ENCODE measurements at regions not wholly inside any gene's neighbourhood (a gene's known extent, or its start where the extent isn't known, plus 50 kb on each side); places are given as distances from the start of the nearest gene placed in this dataset.

DNA sequence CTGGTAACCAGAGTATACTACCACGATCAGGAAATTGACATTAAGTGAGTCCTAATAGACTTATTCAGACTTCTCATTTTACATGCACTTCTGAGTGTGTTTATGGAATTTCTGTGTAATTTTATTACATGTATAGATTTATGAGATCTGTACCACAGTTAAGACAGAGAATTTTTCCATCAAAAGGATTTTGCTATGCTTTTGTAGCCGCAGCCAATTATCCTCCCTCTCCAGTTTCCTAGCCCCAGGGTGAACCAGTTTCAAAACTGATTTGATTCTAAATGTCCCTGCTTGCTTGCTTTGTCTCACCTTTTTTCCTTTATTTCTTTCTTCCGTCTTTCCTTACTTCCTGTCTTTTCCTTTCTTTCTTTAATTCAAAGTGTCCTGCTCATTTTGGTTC, 661.2 kb upstream of the BCHE start:
- H3K27ac ChIP-seq, result no peak overlapping the region
- TF ChIP-seq ZFX (IDR thresholded peaks at IDR 0.05), result no peak
- TF ChIP-seq, protein P1, sequence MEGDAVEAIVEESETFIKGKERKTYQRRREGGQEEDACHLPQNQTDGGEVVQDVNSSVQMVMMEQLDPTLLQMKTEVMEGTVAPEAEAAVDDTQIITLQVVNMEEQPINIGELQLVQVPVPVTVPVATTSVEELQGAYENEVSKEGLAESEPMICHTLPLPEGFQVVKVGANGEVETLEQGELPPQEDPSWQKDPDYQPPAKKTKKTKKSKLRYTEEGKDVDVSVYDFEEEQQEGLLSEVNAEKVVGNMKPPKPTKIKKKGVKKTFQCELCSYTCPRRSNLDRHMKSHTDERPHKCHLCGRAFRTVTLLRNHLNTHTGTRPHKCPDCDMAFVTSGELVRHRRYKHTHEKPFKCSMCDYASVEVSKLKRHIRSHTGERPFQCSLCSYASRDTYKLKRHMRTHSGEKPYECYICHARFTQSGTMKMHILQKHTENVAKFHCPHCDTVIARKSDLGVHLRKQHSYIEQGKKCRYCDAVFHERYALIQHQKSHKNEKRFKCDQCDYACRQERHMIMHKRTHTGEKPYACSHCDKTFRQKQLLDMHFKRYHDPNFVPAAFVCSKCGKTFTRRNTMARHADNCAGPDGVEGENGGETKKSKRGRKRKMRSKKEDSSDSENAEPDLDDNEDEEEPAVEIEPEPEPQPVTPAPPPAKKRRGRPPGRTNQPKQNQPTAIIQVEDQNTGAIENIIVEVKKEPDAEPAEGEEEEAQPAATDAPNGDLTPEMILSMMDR (conservative IDR thresholded peaks at IDR 0.05), result no peak

DNA sequence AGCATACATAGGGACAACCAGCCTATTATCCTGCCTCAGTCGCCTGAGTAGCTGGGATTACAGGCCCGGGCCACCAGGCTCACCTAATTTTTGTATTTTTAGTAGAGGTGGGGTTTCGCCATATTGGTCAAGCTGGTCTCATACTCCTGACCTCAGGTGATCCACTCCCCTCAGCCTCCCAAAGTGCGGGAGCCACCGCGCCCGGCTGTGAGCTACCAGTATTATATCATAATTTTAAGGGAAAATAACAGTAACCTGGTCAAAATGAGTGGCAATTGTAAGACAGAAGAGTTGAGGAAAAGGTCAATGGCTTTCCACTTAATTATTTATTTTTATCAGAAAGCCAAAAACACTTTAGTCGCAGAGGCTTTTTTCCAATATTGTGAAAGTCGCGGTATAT, 652.6 kb upstream of the BCHE start:
- TF ChIP-seq, protein P1 (conservative IDR thresholded peaks at IDR 0.05), result no peak
- no peak for TF ChIP-seq ZFX (IDR thresholded peaks at IDR 0.05)
- H3K27ac ChIP-seq, result no peak overlapping the region; the same call in 1 of the 2 replicates

DNA sequence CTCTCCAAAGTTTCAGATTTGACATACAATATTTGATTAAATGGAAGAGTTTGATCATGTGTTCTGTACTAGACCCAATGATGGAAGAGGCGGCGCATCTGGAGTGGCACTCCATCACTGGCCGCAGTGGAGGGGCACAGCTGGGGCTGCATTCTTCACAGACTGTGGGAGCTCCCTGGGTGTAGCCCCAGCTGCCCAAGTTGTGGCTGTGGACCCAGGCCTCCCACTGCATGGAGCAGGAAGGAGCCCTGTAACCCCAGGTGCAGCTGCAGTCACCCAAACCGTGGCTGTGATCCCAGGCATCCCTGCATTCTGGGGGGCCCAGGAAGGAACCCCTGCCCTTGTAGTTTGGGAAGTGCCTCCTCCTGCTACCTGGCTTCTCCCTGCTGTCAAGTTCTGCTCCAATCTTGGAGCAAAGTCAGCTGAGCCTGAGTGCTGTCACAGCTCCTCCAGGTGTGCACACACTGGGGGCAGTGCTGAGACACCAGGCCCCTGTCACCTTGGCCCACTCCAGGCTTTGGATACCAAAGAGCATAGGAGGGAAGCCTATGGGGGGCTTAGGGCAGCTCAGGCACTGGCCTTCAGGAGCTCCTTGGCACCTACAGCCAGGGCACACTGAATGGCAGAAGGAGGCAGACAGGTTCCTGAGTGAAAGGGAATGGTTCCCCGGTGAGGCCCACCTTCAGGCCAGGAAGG, 651.9 kb upstream of the BCHE start:
- no peak for TF ChIP-seq ZFX (IDR thresholded peaks at IDR 0.05)
- TF ChIP-seq, protein P1 (conservative IDR thresholded peaks at IDR 0.05), result no peak

DNA sequence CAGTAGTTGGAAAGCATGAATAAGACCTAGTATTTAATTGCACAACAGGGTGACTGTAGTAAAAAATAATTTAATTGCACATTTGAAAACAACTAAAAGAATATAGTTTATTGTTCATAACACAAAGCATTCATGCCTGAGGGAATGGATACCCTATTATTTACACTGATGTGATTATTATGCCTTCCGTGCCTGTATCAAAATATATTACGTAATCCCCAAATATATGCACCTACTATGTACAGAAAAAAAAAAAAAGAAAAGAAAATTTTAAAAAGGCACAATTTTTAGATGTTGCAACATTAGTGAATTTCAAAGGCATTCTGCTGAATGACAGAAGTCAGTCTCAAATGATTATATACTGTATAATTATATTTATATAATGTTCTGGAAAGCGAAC, 647.2 kb upstream of the BCHE start:
- H3K27ac ChIP-seq, result no peak overlapping the region
- no peak for TF ChIP-seq ZFX (IDR thresholded peaks at IDR 0.05)
- TF ChIP-seq, protein P1 (conservative IDR thresholded peaks at IDR 0.05), result no peak

More for the DNA sequence above, 651.9 kb upstream of the BCHE start:
- peak overlapping the region; percentile 0; the same call in 1 of the 2 replicates for H3K27ac ChIP-seq

DNA sequence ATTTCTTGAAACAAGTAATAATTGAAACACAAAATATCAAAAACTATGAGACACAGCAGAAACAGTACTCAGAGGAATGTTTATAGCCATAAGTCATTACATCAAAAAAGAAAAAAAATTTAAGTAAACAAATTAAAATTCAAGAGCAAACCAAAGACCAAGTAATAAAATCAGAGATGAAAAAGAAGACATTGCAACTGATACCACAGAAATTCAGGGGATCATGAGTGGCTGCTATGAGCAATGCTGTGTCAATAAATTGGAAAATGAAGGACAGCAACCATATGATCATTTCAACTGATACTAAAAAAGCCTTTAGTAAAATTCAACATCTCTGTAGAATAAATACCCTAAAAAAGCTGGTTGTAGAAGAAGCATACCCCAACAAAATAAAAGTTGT, 644.1 kb upstream of the BCHE start:
- no peak overlapping the region for H3K27ac ChIP-seq
- TF ChIP-seq, protein P1 (conservative IDR thresholded peaks at IDR 0.05), result no peak
- TF ChIP-seq ZFX (IDR thresholded peaks at IDR 0.05), result no peak

DNA sequence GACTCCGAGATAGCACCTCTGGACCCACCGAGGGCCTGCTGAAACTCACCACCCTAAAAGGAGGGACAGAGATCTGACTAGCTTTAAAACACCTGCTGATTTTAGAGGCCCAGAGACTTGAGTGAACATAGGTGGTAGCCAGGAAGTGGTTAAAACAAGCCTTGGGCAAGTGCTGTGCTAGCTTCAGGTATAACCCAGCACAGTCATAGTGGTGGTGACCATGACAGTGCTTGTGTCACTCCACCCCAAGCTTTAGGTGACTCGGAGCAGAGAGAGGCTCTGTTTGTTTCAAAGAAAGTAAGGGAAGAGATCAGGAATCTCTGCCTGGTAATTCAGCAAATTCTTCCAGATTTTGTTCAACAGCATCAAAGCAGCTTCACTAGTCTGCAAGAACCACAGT, 641.1 kb upstream of the BCHE start:
- TF ChIP-seq, protein P1 (conservative IDR thresholded peaks at IDR 0.05), result no peak
- no peak for TF ChIP-seq ZFX (IDR thresholded peaks at IDR 0.05)
- no peak overlapping the region for H3K27ac ChIP-seq

DNA sequence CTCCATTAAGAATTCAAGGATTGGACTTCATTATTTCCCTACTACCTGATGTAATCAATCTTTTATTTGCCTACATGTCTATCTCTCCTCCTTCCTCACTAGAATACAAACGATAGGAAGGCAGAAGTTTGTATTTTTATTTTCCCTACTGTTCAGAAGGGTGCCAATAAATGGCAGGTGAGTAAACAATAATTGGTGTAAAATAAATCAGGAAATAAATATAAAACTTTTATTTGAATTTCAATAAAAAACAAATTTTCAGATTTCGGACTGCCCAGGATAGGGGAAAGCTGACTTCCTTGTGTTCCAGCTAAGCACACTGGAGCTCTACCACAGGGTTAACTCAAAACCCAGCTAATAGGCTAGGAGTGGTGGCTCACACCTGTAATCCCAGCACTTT, 636.3 kb upstream of the BCHE start:
- TF ChIP-seq, protein P1 (conservative IDR thresholded peaks at IDR 0.05), result no peak
- no peak for TF ChIP-seq ZFX (IDR thresholded peaks at IDR 0.05)
- H3K27ac ChIP-seq, result no peak overlapping the region

Measured in C4-2B (cell line).